ENCODE measurements at regions not wholly inside any gene's neighbourhood (a gene's known extent, or its start where the extent isn't known, plus 50 kb on each side); places are given as distances from the start of the nearest gene placed in this dataset.

GRCh38 chr6:87858440-87858839, 156.4 kb upstream of the AKIRIN2 start:
- DNase-seq (ENCODE audit: low read depth) = no peak

GRCh38 chr6:87851674-87852299, 149.8 kb upstream of the AKIRIN2 start:
- DNase-seq (ENCODE audit: low read depth) = no peak

DNA sequence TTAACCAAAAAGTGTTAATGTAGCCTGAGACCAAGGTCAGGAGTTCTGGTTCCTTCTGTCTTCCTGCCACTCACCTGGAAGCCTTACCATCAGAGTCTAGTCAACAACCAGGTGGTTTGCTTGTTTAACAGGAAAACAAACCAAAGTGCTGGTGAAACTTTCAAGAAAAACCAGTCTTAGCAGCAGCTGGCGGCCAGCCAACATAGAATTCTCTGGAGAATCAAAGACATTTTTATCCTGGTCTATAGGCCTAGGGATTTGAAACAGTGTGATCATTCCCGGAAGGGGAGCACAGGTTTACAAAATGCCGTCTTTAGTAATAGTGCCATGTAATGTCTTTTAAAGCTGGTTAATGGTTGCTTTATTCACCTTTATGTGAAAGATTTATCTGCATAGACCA, 146.6 kb upstream of the AKIRIN2 start:
- no peak for DNase-seq (ENCODE audit: low read depth)

DNA sequence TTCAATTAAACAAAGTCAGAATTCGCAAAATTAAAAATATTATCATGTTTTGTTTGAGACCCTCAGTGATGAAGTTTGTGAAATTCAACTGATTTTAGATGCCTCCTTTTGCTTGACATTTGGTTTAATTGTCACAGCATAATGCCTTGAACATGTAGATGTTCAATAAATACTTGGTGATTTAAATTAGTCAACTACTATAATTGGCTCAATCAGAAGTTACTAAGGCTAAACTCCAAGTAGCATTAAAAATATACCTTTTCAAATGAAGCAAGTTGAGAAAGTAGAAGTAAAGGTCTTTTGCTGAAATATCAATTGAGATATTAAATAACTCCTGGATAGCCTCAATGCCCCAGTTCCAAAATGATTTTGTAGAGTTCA, 145.8 kb upstream of the AKIRIN2 start:
- DNase-seq (ENCODE audit: low read depth) = no peak

- DNase-seq (ENCODE audit: low read depth) = no peak
Observed at GRCh38 chr6:87847135-87847829, 145.2 kb upstream of the AKIRIN2 start.

DNA sequence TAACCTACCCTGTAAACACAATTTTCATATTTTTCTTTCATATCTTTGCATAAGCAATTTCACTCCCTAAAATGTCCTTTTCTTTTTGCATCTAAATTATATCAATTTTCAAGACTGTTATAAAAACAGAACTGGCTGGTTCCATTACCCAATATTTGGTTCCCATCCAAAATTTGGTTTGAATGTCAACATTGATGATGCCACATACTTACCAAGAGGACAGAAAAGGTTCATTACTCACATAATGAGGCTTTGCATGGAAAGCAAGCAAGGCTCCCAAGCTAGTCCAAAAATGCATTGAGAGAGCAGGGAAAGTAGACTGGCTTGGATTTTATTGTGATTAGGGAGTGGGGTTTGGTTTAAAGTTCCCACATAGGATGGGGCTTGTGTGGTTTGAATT, 144.4 kb upstream of the AKIRIN2 start:
- DNase-seq (ENCODE audit: low read depth) = no peak

GRCh38 chr6:87840324-87840723, 138.3 kb upstream of the AKIRIN2 start:
- no peak for DNase-seq (ENCODE audit: low read depth)

- DNase-seq (ENCODE audit: low read depth) = no peak
Observed at GRCh38 chr6:87837876-87838275, 135.8 kb upstream of the AKIRIN2 start.

GRCh38 chr6:87837444-87837843, 135.4 kb upstream of the AKIRIN2 start:
- DNase-seq (ENCODE audit: low read depth) = no peak

DNA sequence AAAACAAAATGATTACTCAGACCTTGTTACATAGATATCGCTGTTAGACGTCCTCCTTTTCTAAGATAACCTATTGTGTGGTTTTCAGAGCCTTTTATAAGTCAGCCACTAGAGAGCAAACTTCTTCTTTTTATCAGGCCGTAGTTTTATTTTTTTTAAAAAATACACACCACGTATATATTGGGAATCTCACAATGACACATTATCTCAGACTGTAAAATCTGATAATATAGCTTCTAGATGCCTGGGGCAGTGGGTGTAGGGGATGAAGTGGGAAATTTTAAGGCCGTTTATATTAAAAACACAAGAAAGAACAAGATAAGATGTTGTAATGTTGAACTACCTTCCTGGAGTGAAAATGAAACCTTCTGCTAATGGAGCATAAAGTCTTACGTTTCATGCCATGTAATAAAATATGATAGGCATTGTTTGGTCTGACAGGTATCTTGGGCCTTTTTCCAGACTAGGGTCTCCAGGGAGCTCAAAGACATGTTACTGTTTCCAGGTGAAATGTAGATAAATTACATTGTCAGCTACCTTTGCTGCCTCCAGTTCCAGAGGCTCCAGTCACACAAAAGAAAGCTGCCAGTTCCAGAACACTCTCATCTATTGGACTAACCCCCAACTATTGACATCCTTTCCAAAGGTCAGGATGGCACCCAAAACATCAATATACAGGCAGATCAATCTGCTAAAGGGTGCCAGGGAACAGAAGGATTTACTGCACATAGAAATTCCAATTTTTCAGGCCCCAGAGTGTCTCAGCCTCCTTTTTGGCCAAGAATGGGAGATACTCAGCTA, 130.2 kb upstream of the AKIRIN2 start:
- DNase-seq (ENCODE audit: low read depth) = peak; percentile 30

DNA sequence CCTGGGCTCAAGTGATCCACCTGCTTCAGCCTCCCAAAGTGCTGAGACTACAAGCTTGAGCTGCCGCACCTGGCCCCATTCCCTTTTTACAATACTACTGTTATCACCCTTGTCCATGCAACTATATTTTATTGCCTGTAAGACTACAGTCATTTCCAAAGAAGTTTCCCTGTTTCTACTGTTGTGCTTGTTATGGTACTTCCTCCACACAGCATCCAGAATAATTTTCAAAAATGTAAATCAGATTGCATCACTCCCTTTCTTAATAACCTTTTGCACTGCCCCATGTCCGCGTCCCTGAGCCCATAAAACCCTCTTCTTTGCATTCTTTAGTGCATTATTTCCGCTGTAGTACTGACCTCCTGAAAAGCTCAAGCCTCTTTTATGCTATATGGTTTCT, 128.9 kb upstream of the AKIRIN2 start:
- no peak for DNase-seq (ENCODE audit: low read depth)

DNA sequence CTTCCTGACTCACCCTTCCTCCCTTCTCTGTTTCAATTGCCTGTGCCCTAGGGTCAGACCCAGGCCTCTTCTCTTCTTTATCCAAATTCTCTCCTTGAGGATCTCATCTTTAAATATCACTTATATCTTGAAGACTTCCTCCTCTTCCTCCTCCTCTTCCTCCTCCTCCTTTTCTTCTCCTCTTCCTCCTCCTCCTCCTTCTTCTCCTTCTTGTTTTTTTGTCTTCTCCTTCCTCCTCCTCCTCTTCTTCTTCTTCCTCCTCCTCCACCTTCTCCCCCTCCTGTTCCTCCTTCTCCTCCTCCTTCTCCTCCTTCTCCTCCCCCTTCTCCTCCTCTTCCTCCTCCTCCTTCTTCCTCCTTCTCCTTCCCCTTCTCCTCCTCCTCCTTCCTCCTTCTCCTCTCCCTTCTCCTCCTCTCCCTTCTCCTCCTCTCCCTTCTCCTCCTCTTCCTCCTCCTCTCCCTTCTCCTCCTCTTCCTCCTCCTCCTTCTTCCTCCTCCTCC, 127.6 kb upstream of the AKIRIN2 start:
- DNase-seq (ENCODE audit: low read depth) = no peak

DNA sequence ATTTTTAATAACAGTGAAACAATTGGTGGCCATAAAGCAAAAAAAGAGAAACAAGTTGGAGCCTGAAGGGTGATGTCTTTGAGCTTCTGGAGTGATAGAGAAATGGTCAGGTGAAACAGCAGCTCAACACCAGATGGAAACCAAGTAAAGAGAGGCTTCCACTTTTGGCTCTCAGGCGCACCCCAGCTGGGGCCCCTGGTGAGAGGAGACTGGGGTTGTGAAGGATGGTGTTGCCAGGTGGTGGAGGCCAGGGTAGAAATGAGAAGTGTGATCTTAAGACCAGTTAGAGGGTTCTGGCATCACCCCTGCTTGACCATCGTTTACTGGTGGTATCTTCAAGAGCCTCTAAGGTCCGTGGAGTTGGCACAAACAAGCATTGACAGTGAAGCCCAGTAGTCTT, 126.0 kb upstream of the AKIRIN2 start:
- no peak for DNase-seq (ENCODE audit: low read depth)

- no peak for DNase-seq (ENCODE audit: low read depth)
Observed at GRCh38 chr6:87827346-87827745, 125.3 kb upstream of the AKIRIN2 start.

DNA sequence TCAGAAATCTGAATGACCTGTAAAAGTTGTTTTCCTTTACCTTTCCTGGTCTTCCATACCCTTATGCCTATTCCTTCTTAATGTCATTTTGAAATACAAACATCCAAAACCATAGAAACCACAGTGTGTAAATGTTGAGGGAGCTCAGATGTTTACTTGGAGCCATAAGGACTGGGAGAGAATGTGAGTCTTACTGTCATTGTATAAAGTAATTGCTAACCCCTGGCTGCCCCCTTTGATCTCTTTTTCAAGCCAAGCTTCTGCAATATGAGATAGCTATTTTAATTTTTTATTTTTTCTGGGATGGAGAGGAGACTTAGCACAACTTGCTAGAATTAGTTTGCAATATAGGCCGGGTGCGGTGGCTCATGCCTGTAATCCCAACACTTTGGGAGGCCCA, 124.4 kb upstream of the AKIRIN2 start:
- DNase-seq (ENCODE audit: low read depth) = no peak

- no peak for DNase-seq (ENCODE audit: low read depth)
Observed at GRCh38 chr6:87825821-87826221, 123.8 kb upstream of the AKIRIN2 start.

- no peak for DNase-seq (ENCODE audit: low read depth)
Observed at GRCh38 chr6:87824958-87825491, 123.0 kb upstream of the AKIRIN2 start.

DNA sequence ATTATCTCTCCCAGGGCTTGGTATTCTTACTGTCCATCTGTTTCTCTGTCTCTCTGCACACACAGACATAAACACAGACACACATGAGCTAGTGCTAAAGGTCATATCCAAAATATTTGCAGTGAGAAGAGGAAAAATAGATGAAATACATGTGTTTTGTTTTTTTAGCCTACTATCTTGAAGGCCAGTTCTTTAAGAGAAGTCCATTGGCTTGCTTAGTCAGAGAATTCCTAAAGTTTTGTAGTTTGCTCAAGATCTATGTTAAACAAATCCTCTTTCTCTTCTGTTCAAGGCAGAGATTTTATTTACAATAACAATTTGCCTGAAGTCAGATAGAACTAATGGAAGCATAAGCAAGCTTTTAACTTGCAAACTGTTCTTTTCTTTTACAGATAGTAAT, 120.0 kb upstream of the AKIRIN2 start:
- no peak for DNase-seq (ENCODE audit: low read depth)

DNA sequence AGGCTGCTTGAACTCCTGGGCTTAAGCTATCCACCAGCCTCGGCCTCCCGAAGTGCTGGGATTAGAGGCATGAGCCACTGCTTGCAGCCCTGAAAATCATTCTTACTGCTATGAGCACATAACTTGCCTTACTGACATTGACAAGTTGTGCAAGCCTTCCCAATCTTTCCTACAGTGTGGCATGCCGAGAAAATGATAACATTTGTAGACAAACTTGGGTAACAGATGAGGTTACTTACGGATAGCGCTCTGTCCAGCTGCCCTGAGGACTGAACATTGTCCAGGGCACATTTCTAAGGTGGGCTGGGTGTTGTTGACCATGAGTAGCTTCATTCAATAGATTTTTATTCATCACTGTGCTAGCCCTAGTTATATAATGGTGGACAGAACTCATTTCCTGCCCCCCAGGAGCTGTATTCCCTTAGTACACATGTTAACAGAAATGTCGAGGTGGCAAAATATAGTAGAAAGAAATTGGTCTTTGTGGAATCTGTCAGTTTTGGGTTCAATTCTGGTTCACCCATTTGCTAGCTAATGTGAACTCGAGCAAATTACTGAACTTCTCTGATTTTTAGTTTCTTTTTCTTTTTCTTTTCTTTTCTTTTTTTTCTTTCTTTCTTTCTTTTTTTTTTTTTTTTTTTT, 118.4 kb upstream of the AKIRIN2 start:
- no peak for DNase-seq (ENCODE audit: low read depth)

GRCh38 chr6:87817183-87817582, 115.2 kb upstream of the AKIRIN2 start:
- peak; percentile 16 for DNase-seq (ENCODE audit: low read depth)

GRCh38 chr6:87815449-87815848, 113.4 kb upstream of the AKIRIN2 start:
- no peak for DNase-seq (ENCODE audit: low read depth)
